Nephron progenitor cell (in vitro differentiated cells): ENCODE measurements at regions not wholly inside any gene's neighbourhood (a gene's known extent, or its start where the extent isn't known, plus 50 kb on each side); places are given as distances from the start of the nearest gene placed in this dataset.

ENCODE experiments used
- DNase-seq: peaks from one replicate; pipeline ENCODE4 v3.0.0; 2021
- H3K27ac Mint-ChIP-seq: 2 replicates; pipeline ENCODE4 v1.8.0; 2021; ENCODE audit warnings: mild to moderate bottlenecking, moderate library complexity, mixed read lengths
- H3K27me3 Mint-ChIP-seq: 2 replicates; pipeline ENCODE4 v1.8.0; 2021; ENCODE audit warnings: mild to moderate bottlenecking, low read depth, mixed read lengths; ENCODE audit not compliant: poor library complexity
- H3K36me3 Mint-ChIP-seq: 2 replicates; pipeline ENCODE4 v1.8.0; 2021; ENCODE audit warnings: low read depth, mixed read lengths
- H3K4me1 Mint-ChIP-seq: 2 replicates; pipeline ENCODE4 v1.8.0; 2021; ENCODE audit warnings: mixed read lengths
- H3K4me3 Mint-ChIP-seq: 2 replicates; pipeline ENCODE4 v1.8.0; 2021; ENCODE audit warnings: mild to moderate bottlenecking, moderate library complexity, mixed read lengths
- H3K9me3 Mint-ChIP-seq: 2 replicates; pipeline ENCODE4 v1.8.0; 2021; ENCODE audit warnings: mild to moderate bottlenecking, moderate library complexity, mixed read lengths
- CTCF ChIP-seq: fragments of 200-600 bp; sonication (generic); IDR thresholded peaks from 2 replicates; pipeline ENCODE4 v1.5.0; 2021; ENCODE audit warnings: antibody characterized with exemption

GRCh38 chr4:35604252-35604651, 640.1 kb downstream of the ARAP2 start:
- TF ChIP-seq CTCF = no peak
- H3K4me1 Mint-ChIP-seq = no peaks in the 10 kb centered on the region
- no peaks in the 10 kb centered on the region for H3K36me3 Mint-ChIP-seq
- H3K27me3 Mint-ChIP-seq = no peaks in the 10 kb centered on the region
- H3K9me3 Mint-ChIP-seq = no peaks in the 10 kb centered on the region
- no peak for DNase-seq
- H3K27ac Mint-ChIP-seq = no peak overlapping the region
- H3K4me3 Mint-ChIP-seq = no peak overlapping the region

DNA sequence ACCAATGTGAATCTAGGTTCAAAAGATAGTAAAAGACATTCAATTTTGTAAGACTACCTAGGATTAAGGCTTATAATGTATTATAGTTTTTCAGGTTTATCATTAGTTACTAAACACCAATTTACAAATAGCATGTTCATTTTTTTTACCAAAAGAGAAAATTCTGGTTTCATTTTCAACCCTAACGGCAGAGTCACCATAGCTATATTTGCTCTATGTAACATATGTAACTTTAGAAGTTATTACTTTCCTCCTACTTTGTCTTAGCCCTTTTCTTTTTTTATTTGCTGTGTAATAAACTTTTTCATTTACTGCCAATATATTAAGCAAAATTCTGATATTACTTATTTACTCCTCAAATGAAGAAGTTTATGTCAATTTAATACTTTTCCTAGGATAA, 639.6 kb downstream of the ARAP2 start:
- Mint-ChIP-seq H3K27ac (no peak overlapping the region), H3K4me3 (no peak overlapping the region), H3K9me3 (no peaks in the 10 kb centered on the region), H3K27me3 (no peaks in the 10 kb centered on the region), H3K36me3 (no peaks in the 10 kb centered on the region), H3K4me1 (no peaks in the 10 kb centered on the region)
- no peak for DNase-seq
- TF ChIP-seq CTCF = no peak

GRCh38 chr4:35608205-35608604, 636.1 kb downstream of the ARAP2 start:
- H3K27ac Mint-ChIP-seq = no peak overlapping the region
- no peak overlapping the region for H3K4me3 Mint-ChIP-seq

DNA sequence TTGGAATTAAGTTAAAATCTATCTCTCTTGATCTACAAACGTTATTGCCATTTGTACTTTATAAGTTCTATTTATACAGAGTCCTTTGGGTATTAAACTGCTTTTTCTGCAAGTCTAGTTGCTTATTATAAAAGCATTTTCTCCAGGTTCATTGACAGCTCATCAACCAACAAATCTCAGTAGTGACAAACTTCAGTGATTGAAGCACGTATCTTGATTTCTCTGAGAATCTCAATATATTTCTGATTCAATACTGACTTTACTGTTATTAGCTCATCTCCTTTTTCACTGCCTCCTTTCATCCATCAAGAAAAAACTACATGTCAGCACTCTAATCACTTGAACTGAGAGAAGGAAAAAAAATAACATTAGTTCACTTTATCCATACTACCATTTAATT, 630.2 kb downstream of the ARAP2 start:
- H3K4me3 Mint-ChIP-seq = no peak overlapping the region
- H3K36me3 Mint-ChIP-seq = no peaks in the 10 kb centered on the region
- H3K9me3 Mint-ChIP-seq = no peaks in the 10 kb centered on the region
- no peak overlapping the region for H3K27ac Mint-ChIP-seq
- TF ChIP-seq CTCF = no peak
- H3K27me3 Mint-ChIP-seq = peaks cover 3% of the 10 kb centered on the region
- no peak for DNase-seq
- H3K4me1 Mint-ChIP-seq = no peaks in the 10 kb centered on the region

More at GRCh38 chr4:35608205-35608604, 636.1 kb downstream of the ARAP2 start:
- peaks cover 3% of the 10 kb centered on the region for H3K27me3 Mint-ChIP-seq
- DNase-seq = no peak
- H3K9me3 Mint-ChIP-seq = no peaks in the 10 kb centered on the region
- no peaks in the 10 kb centered on the region for H3K36me3 Mint-ChIP-seq
- TF ChIP-seq CTCF = no peak
- H3K4me1 Mint-ChIP-seq = no peaks in the 10 kb centered on the region

DNA sequence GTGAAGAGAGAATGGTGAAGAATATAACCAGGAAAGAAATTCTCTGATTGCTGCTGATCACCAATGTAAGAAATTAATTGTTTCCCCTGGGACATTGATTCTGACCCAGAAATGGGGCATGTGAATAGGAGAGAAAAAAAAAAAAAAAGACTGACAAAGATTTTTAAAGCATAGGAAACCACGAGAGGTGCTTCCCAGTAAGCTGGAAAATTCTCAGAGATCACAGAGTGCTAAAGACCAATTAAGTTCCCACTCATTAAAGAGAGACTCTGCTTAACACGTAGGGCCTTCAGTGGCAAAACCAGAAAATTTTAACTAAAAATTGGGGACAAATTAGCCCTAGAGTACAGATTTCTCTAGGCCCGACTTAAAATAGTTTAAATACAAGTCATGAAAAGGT, 604.4 kb downstream of the ARAP2 start:
- no peaks in the 10 kb centered on the region for H3K36me3 Mint-ChIP-seq
- no peak for TF ChIP-seq CTCF

DNA sequence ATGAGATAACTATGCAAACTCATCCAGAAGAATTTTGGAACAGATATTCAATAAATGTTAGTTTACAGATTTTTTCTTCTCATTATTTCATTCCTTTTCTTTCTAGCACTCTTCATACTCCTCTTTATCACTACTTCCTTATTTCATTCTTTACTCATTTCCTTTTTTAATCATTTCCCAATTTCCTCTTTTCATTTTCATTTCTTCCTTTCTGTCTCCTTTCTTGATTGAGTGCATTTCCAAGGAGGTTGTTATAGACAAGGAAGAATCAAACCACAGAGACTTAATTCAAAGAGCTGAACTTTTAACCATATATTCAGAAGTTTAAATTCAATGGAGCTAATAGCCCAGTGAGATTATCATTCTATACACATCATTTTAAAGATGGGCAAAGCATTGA, 600.7 kb downstream of the ARAP2 start:
- H3K9me3 Mint-ChIP-seq = no peaks in the 10 kb centered on the region
- H3K27ac Mint-ChIP-seq = no peak overlapping the region
- no peaks in the 10 kb centered on the region for H3K27me3 Mint-ChIP-seq
- H3K36me3 Mint-ChIP-seq = no peaks in the 10 kb centered on the region
- no peak for DNase-seq
- H3K4me1 Mint-ChIP-seq = no peaks in the 10 kb centered on the region
- TF ChIP-seq CTCF = no peak
- no peak overlapping the region for H3K4me3 Mint-ChIP-seq

More for the DNA sequence above, 604.4 kb downstream of the ARAP2 start:
- Mint-ChIP-seq H3K9me3 (no peaks in the 10 kb centered on the region), H3K27ac (no peak overlapping the region), H3K4me3 (no peak overlapping the region), H3K4me1 (no peaks in the 10 kb centered on the region), H3K27me3 (no peaks in the 10 kb centered on the region)
- DNase-seq = no peak
